HG02884 (cell line): ENCODE measurements at regions not wholly inside any gene's neighbourhood (a gene's known extent, or its start where the extent isn't known, plus 50 kb on each side); places are given as distances from the start of the nearest gene placed in this dataset.

Experiments used
- ATAC-seq: cut with Tn5 transposase; IDR thresholded peaks from one replicate; pipeline ENCODE4 v1.9.1; 2021; ENCODE audit warnings: mild to moderate bottlenecking, moderate library complexity; ENCODE audit not compliant: unreplicated experiment

DNA sequence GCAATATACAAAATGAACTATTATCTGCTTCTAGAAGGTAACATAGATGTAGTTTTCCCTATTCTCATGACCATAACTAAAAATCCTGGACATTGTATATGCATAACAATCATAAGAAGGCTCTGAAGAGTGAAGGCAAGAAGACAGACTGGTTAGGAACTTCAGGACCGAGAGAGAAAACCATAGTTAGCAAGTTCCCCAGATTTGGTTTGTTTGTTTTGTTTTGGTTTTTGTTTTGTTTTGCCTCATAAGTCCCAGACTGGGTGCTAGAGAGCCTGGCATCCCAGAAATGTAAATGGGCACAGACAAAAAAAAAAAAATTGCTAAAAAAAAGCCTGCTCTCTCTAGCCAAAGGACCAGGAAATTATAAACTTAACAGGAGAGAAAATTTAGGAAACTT, 192.2 kb upstream of the FBXO11 start:
- ATAC-seq, result no peak

DNA sequence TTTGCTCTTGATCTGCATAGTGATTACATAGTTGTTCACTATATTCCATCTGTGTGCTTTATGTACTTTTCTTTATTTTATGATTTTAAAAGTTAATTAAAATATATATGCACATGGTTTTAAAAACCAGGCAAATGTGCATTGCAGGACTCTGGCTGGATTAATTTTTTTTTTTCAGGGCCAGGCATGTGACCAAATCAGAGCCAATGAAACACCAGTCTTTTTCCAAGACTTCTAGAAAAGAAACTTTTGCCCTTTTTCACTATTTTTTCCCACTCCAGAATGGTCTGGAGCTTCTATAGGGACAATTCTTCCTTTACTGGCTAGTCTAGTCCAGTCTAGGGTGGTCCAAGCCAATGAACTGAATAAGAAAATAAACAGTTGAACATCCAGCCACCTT, 198.1 kb upstream of the FBXO11 start:
- no peak for ATAC-seq

DNA sequence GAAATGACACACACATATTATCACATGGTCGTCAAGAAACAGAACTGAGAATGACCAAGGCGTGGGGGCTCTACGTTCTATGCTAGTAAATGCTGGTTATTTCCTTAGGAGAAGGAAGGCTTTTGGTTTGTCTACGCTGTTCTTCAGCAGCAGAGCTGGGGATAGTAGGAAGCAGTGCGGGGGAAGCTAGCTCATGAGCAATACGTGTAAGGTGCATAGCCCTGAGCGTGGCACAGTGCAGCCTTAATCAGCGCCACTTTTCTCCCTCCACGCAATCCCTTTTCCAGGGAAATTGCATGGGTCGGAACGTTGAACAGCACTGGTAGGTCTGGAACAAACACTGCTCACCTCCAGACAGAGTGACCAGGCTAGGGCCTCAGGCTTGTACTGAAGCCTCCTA, 199.6 kb upstream of the FBXO11 start:
- no peak for ATAC-seq

DNA sequence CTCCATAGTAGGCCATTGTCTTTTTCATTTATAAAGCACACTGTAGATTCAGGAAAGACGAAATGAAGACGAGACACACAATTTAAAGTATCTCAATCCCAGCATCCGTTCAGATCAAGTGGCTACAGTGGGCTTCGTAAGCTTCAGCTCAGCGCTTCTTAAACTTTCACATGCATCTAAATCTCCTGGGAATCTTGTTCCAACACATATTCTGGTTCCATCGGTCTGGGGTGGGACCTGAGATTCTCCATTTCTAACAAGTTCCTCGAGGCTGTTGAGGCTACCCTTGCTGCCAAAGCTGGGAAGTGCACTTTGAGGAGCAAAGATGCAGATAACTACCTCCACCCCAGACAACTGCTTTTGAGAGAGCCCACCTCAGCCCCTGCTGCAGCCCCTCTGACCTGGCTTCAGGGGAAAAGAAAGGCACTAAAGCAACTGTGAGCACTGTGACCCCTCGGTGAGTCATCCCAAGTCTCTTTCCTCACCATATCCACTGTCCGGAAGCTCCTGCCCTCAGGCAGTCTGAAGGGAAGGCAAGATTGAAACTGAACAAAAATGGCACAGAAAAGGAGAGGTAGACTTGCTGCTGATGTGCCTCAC, 201.1 kb upstream of the FBXO11 start:
- no peak for ATAC-seq

DNA sequence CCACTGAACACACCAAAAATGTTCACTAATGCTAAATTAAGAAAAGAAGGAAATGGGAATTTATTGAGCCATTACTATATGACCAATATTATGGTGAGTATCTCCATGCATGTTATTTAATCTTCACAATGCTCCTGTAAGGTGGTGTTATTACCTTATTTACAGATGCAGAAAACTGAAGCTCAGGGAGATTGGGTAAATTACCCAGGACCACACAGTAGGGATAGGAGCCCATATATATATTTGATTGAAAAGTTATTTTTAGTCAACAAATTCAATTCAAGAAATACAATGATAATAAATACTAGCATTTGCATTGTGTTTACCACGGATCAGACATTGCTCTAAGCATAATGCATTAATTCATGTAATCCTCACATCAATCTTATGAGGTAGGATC, 202.2 kb upstream of the FBXO11 start:
- no peak for ATAC-seq

DNA sequence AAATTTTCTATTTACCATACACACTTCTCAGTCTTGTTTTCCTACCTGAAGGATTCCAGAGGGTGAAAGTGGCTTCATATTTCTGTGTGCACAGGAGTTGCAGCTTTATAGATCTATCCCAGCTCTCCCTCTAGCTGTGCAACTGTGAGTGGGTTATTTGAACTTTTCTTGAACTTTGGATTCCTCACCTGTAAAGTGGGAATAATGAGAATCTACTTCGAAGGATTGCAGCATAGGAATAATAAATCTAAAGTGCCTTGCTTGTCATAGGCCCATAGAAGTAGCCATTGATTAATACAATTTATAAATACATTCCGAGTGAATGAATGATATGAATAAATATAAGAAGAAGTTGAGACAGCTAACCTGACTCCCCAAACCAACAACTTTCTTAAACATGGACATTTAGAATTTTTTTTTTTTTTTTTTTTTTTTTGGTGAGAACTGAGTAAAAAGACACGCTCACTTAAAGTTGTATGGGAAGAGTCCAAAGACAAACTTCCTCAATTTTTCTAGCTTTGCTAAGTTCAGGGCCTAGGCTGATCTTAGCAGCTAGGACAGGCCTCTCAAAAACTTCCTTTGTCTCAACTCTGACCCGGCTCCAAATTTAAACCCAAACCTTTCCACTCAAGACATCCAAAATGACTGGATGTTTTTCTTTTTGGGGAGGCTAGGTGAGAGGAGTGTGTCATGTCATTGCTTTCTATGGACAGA, 203.3 kb upstream of the FBXO11 start:
- no peak for ATAC-seq

DNA sequence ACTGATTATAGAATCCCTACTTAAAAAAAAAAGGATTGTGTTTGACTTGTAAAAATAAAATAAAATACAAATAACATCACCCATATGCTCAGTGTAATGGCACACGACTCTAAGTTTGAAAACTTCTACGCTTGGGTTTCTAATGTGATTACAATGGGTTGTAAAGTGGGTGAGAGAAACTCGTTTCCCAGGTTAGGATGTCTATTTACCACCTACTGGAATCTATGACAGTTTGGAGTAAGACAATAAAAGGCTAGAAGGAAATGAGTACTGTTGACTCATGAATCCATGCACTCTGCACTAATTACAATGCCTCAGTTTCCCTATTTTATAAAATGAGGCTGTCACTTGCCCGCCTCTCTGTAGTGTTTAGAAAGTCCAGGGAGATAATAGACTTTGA, 204.0 kb upstream of the FOXN2 start:
- ATAC-seq, result no peak

DNA sequence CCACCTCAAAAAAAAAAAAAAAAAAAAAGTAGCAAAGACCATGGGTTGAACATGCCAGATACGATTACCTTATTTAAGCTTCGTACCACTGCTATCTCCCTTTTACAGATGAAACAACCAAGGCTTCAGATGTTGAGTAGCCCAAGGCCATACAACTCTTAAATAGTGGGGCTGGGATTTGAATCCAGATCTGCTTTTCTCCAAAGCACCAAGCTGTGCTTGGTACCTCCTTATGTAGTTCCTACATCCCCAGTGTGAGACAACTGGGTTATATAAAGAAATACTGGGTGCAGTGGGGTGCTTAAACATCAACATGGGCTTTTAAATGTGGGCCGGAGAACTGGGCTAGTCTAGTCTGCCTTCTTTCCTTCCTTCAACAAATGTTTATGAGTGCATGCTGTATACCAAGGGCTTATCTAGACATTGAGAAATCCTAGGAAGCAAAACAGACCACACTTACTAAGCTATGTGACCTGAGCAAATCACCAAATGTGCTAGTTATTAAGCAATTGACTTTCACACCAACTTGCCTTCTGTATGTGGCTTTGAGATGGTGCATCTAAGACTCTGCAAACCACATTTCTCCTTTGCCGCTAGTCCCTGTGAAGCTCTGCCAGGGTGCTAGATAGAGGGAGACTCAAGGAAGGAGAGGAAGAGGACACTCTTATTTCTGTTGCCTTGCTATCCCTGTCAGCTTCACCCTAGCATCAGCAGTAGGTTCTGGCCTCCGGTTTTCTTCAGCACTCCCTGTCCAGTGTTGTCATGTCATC, 201.4 kb upstream of the FOXN2 start:
- no peak for ATAC-seq

DNA sequence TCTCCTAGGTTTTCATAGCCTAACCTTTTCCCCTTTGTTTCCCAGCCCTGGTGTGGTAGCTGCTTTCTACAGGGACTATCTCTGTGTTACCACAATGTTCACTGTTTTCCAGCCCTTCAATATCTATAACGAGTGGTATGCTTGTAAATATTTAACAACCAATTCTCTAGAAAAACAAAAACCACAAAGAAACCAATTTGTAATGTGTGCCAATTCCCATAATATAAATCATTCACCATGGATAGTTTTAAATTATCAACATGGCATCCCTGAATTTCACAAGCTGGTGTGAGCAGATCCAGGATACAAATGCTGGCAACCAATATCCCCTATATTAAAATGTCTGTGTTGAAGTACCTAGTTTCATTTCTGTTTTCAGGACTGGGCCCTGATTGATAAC, 200.7 kb upstream of the FOXN2 start:
- ATAC-seq, result no peak

DNA sequence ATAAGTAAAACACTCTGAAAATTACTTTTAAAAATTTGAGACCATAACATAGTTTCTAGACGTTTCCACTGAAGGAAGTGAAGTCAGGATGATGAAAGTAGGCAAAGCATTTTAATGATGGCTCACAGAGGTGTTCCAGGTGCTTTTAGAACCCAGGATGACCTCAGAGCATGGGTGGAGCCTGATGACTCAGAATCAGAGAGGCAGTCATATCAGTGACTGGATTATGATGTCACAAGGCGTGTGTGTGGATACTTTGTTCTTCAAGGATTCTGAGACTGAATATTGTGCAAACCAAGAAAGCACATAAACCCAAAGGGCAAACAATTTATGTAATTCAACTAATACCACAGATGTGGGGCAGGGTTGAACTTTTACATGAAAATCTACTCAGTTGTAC, 200.2 kb upstream of the FOXN2 start:
- ATAC-seq, result no peak

DNA sequence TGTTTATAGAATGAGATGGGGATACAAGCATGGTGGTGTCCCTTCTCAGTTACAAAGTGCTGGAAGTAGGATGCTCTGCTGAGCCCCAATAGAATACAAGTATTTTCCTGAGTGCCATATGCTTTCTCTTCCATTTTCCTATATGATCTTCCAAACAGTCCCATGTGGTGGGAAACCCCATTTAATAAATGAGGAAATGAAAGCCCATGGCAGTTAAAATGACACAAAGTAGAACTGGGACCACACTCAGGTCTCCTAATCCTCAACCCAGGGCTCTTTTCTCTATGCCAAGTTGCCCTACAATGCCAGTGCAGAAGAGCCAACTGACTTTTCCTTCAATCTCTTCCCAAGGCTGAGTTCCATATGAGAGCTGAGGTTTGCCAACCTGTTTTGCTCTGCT, 198.0 kb upstream of the FOXN2 start:
- no peak for ATAC-seq

DNA sequence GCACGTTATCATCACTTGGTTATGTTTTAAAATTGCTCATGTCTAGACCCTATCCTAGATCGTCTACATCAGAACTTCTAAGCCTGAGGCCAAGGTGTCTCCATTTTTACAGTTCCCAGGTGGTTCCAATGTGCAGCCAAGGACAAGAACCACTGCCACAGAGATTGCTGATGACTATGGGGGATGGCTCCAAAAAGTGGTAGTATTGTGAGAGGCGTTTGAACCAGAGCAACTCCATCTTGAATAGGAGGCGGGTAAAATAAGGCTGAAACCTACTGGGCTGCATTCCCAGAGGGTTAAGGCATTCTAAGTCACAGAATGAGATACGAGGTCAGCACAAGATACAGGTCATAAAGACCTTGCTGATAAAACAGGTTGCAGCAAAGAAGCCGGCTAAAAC, 195.6 kb upstream of the FOXN2 start:
- no peak for ATAC-seq

DNA sequence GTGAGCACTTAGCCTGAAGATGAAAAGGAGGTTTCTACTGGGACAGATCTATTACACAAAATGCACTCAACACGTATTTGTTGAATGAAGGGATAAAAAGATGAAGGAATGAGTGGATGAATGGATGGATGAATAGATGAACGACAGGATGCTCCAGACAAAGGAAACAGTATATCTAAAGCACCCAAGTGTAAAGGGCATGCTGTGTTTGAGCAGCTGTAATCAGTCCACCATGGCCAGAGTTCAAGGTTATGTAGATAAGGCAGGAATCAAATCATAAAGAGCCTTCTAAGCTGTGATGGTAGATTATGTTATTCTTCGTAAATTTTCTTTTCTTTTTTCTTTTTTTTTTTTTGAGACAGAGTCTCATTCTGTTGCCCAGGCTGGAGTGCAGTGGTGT, 194.4 kb upstream of the FOXN2 start:
- no peak for ATAC-seq

DNA sequence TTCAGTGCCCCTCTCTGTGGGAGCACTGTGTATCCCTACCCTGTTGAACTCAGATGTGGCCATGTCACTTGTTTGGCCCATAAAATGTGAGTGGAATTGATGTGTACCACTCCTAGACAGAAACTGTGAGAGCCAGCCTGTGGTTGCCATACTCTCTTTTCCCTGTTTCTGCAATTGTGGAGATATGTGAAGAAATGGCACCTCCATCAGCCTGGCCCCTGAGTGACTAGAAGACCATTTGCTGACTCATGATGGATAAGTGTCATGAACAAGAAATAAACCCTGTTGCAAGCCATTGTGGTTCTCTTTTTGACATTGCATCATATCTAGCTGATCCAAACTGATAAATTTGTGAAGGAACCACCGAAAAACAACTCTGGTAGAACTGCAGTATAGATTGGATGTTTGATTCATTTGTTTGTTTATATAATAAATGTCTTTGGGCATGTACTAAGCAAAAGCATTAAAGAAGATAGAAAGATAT, 193.7 kb upstream of the FOXN2 start:
- no peak for ATAC-seq

DNA sequence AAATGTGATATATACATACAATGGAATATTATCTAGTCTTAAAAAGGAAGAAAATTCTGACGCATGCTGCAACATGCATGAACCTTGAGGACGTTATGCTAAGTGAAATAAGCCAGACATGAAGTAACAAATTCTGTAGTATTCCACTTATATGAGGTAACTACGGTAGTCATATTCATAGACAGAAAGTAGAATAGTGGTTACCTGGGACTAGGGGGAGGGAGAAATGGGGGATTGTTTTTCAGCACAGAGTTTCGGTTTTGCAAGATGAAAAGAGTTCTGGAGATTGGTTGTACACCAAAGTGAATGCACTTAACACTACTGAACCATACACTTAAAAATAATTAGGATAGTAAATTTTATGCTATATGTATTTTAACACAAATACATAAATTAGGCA, 192.3 kb upstream of the FOXN2 start:
- no peak for ATAC-seq

DNA sequence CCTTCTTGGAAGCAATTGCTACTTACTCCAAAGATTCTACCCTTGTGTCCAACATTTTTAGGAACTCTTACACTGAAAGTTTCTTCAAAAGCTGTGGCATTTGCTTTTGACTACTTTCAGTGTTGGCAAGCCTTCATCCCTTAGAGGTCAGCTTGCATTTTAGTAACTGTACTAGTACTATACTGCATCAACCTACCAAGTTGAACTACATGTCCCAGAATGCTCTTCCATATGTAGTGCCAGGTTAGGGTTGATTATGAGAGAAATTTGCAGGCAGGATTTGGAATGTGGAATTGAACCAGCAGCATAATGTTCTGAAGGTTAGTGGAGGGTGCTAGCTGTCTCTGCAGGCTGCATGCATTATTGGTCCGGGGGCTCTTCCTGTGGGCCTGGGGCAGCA, 189.9 kb upstream of the FOXN2 start:
- ATAC-seq, result no peak

DNA sequence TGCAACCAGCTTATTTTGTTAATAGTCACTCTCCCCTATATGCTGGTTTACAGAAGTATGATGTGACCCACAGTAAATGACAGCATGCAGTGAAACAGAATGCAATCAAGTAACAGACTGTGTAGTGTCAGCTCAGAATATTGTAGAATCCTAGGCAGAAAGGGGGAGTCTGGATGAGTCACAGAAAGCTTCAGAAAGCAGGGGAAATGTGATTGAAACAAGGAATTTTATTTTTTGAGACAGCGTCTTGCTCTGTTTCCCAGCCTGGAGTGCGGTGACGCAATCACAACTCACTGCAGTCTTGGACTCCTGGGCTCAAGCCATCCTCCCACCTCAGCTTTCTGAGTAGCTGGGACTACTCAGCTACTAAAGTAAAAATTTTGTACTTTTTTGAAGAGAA, 188.3 kb upstream of the FOXN2 start:
- no peak for ATAC-seq

DNA sequence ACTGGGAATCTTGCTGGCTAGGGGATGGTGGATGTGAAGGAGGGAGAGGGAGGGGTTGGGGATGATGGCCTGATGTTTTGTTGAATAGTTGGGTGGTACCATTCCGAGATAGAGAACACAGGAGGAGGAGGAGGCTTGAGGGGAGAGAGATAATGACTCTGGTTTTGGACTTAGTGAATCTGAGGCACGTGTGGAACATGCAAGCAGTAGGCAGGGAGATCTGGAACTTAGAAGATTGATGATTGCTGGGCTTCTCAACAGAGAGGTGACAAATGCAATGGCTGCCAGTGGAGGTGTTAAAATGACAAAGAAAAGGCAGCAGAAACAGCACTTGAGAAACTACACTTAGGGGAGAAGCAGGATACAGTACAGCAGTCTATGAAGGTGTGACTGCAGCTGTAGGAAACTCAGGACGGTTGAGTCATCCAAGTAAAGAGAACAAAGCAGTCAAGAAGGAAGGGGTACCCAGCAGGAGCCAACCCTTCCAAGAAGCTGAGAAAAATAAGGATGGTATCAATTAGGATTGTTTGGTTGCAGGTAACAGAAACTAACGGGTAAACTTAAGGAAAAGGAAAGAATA, 186.8 kb upstream of the FOXN2 start:
- no peak for ATAC-seq

DNA sequence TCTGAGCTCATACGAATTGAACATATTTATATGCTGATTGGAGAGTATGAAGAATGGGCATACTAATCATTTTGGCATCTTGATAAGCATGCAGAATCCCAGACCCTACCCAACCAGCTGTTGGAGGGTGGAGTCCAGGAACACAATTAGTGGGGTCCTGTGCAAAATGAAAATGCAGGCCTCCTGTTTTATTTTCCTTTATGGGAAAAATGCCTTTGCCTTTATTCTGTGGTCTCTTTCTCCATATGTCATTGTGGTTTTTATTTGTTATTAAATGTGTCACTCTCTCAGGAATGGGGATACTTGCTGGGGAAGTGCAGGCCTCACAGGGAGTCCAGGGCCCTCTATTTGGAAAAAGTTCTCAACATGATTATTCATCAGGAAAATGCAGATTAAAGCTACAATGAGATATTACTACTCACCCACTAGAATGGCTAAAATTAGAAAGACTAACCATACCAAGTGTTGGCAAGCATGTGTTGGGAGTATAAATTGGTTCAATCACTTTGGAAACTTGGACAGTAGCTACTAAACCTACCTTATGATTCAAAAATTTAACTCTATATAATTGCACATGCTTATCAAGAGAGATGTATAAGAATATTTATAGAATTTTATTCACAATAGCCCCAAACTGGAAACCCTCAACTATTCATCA, 185.1 kb upstream of the FOXN2 start:
- ATAC-seq, result no peak

DNA sequence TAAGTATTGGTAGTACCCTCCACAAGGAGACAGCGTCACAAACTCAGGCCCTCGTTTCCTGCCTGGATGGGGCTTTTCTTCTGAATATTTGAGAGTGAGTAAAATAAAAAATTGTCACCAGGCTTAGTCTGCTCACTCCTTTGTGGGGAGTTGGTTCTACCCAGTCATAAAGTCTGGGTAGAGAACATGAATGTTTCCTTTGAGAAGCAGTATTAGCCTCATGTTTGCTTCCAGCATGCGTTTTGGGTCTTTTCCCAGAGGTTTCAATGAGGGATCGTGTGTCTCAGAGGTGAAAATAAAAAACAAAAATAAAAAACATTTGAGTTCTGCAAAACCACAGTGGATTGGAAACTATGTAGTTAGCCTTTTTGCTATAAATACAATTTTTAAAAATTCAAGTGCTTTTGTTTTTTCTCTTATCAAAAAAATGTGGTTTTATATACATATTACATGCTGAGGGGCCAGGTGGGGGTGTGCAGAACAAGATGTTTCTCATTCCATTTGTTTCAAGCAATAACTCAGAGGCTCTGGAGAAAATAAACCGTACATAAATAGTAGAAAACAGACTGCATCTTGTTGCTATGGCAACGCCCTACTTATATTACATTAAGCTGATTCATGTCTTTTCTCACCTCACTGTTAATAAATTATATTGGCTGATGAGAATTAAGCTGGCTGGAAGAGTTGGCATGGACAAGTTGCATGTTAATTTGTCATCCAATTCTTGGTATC, 182.8 kb upstream of the FOXN2 start:
- ATAC-seq, result no peak

DNA sequence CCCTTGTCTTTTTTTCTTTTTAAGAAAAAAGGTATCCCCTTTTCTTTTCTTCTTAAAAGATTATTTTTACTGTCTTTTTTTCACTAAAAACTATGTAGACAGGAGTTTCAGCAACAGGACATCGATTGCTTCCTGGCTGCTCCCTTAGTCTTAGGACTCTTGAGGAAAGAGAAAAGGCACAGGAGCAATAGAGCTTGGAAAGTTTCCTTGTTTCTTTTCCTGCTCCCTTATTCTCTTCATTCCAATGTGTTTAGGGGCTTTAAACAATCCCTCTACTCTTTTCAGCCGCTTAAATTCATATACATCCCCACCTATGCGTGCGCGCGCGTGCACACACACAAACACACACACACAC, 182.2 kb upstream of the FOXN2 start:
- ATAC-seq, result no peak
